GM12801 (cell line): ENCODE measurements at regions not wholly inside any gene's neighbourhood (a gene's known extent, or its start where the extent isn't known, plus 50 kb on each side); places are given as distances from the start of the nearest gene placed in this dataset.

Experiments
- CTCF ChIP-seq: IDR thresholded peaks from one replicate; pipeline ENCODE4 v1.5.1; 2011; ENCODE audit warnings: control low read depth; ENCODE audit not compliant: insufficient read length; ENCODE audit errors: extremely low read depth

GRCh38 chr1:30249446-30250337 lies 473.7 kb downstream of the MATN1 start:
- no peak for TF ChIP-seq CTCF

GRCh38 chr1:30248774-30249173 lies 474.6 kb downstream of the MATN1 start:
- no peak for TF ChIP-seq CTCF

GRCh38 chr1:30248373-30248772 lies 475.0 kb downstream of the MATN1 start:
- TF ChIP-seq CTCF, result no peak

- no peak for TF ChIP-seq CTCF
These were observed 478.6 kb downstream of the MATN1 start for GRCh38 chr1:30244801-30245200.

GRCh38 chr1:30242722-30243457 lies 480.5 kb downstream of the MATN1 start:
- no peak for TF ChIP-seq CTCF

- no peak for TF ChIP-seq CTCF
These were observed 481.2 kb downstream of the MATN1 start for GRCh38 chr1:30242168-30242567.

- no peak for TF ChIP-seq CTCF
These were observed 481.7 kb downstream of the MATN1 start for GRCh38 chr1:30241681-30242080.
